ENCODE measurements at regions not wholly inside any gene's neighbourhood (a gene's known extent, or its start where the extent isn't known, plus 50 kb on each side); places are given as distances from the start of the nearest gene placed in this dataset.

- no peak for DNase-seq
Measured at GRCh38 chr7:25279705-25280104, 51.4 kb upstream of the NPVF start.

- no peak for DNase-seq
Measured at GRCh38 chr7:25280181-25280580, 51.9 kb upstream of the NPVF start.

- DNase-seq = no peak
Measured at GRCh38 chr7:25282194-25282593, 53.9 kb upstream of the NPVF start.

DNA sequence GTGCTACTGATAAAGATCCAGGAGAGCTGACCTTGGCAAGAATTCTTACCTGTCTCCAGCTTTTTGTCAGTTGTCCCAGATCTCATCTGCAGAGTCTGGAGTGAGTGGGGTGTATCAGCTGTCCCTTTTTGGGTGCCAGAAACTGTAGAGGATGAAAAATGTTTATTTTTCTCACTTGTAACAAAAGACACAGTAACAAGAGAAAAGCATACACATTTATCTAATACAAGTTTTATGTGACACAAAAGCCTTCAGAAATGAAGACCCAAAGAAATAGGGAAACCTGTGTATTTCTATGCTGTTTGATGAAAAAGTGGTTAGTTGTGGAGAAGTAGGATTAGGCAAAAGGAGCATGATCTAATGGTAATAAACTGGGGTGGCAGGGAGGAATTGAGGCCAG, 58.5 kb upstream of the NPVF start:
- DNase-seq = no peak

DNA sequence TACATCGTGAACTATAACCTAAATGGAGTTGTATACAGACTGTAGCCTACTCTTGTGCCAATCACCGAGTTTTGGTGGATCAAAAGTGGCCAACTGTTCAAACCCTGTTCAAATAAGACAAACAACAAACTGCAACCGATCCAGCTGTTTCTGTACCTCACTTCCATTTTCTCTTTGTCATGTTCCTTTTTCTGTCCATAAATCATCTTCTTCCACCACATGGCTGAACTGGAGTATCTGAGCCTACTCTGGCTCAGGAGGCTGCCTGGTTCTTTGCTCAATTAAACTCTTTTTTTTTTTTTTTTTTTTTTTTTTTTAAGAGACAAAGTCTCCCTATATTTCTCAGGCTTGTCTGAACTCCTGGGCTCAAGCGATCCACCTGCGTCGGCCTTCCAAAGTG, 59.0 kb upstream of the NPVF start:
- DNase-seq = no peak

GRCh38 chr7:25288556-25289307, 60.4 kb upstream of the NPVF start:
- DNase-seq = no peak

- DNase-seq = no peak
Measured at GRCh38 chr7:25289518-25289917, 61.2 kb upstream of the NPVF start.

DNA sequence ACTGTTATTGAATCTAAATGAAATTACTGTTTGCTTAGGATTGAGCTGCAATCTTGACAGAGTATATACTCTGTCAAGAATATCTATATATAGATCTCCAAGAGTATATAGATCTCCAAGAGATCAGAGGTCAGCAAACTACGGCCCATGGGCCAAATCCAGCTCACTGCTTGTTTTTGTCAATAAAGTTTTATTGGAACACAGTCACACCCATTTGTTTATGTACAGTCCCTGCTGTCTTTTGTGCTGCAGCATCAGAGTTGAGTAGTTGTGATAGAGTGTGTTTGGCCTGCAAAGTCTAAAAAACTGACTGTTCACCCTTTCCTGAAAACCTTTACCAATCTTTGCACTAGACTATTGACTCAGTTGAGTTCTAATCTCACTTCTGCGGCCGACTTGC, 66.3 kb upstream of the NPVF start:
- no peak for DNase-seq

DNA sequence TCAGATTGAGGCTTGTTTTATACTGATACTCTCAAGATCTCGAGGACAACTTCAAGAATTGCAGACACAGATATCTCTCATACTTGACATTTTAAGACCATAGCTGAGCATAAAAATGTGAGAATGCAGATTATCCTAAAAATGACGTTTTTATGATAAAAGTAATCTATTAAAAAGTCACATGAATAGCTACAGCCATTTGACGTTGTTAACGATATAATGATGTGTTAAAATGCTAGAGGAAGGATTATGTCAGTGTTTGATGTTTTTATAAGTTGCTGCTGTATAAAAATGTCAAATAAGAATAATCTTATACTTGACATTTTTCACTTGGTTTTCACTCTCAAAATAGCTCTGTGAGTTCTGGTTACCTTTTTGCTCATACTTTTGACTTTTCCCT, 67.1 kb upstream of the NPVF start:
- no peak for DNase-seq

DNA sequence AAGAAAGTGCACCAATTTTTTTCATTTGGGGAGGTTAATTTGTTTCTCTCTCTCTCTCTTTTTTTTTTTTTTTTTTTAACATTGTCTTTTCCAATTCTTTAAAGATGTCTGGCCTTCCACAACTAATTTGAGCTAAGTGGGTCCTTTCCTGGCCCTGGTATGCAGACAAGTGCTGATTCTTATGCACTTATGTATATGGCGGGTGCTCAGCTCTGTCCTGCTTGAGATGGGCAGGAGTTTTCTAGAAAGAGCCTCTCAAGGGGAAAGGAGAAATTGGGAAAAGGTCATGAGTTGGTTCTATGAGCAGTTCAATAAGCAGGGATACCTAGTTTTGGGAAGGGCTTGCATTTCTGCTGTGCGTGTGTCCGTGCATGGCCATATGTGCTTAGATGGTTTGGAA, 67.8 kb upstream of the NPVF start:
- DNase-seq = no peak

GRCh38 chr7:25297278-25297677, 69.0 kb upstream of the NPVF start:
- no peak for DNase-seq

- no peak for DNase-seq
Measured at GRCh38 chr7:25303281-25304181, 75.2 kb upstream of the NPVF start.

- no peak for DNase-seq
Measured at GRCh38 chr7:25304691-25305090, 76.4 kb upstream of the NPVF start.

- no peak for DNase-seq
Measured at GRCh38 chr7:25305831-25306230, 77.5 kb upstream of the NPVF start.

DNA sequence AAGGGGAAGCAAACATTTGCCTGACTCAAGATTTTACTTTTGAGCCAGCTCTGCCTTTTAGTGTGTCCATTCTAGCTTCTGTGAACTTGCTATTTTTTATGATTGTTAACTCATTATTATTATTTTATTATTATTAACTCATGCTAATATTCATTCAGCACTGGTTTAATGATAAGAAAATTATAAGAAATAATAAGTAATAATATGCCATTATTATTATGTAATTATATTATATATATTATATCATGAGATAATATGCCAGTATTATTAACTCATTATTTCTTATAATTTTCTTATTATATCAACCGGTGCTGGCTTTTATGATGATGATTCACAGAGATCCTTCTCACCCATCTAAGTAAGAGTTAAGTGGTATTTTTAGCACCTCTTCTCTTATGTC, 79.3 kb upstream of the NPVF start:
- no peak for DNase-seq

DNA sequence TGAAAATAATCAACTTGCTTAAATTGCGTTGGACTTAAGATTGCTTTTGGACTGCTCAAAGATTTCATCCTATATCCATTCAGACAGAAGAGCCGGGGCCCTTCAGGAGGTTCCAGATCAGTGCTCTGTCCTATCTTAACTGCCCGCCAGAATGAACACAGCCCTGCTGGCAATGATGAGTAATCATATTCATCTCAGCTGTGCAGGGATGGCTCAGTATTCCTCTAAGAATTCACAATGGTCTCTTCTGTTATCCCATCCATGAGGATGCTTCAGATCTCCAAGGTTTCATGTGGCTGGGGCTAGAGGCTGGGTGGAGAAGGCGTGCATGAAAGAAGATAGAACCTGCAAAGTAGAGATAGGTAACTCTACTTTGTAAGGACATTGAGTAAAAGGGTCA, 80.0 kb upstream of the NPVF start:
- no peak for DNase-seq

DNA sequence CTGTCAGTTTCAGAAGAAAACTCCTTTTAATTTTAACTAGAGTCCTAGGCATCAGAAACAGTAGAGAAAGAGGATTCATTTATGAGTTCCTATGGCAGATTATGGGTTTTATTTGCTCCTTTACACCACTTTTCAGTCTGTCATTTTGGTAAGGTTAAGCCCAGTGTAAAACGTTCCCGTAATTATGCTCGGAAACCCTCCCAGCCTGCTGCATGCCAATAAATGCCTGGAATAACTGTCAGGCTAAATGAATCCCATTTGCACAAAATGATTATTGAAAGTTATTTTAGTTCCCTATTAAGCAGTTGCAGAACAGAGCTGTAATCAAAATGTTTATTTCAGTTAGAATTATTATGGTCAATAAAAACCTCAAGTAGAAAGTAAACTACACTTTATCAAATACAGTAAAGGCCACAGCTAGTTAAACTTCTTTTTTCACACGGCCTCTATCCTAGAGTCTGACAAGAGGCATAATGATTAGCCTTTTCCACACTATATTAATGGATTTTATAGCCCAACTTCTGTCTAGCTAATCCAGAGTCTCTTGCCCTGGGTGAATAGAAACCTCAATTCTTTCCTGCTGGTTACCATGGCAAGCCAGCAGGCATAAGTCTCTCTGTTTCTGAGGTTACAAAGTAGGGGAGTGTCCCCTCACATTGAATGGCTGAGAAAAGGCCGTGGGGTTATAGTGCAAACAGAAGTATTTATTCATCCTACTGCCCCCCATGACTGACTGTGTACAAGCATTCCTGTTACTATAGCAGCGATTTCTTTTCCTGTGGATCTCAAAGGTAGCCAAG, 80.8 kb upstream of the NPVF start:
- no peak for DNase-seq

GRCh38 chr7:25310896-25311295, 82.6 kb upstream of the NPVF start:
- no peak for DNase-seq

- no peak for DNase-seq
Measured at GRCh38 chr7:25311346-25311745, 83.1 kb upstream of the NPVF start.

- DNase-seq = no peak
Measured at GRCh38 chr7:25312968-25313367, 84.7 kb upstream of the NPVF start.

DNA sequence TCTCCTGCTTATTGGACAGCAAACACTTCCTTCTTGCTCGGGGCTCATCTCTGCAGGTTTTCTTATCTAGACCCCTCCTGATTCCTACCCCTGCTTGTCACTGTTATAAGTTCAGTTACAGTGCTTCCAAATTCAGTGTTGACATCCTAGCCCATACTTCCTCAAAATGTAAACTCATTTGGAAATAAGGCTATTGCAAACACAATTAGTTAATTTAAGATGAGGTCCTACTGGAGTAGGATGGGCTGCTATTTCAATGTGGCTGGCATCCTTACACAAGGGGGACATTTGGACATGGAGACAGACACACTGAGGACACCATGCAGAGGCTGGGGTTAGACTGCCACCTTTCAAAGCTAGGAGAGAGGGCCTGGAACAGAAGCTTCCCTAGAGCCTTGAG, 85.2 kb upstream of the NPVF start:
- DNase-seq = no peak

DNA sequence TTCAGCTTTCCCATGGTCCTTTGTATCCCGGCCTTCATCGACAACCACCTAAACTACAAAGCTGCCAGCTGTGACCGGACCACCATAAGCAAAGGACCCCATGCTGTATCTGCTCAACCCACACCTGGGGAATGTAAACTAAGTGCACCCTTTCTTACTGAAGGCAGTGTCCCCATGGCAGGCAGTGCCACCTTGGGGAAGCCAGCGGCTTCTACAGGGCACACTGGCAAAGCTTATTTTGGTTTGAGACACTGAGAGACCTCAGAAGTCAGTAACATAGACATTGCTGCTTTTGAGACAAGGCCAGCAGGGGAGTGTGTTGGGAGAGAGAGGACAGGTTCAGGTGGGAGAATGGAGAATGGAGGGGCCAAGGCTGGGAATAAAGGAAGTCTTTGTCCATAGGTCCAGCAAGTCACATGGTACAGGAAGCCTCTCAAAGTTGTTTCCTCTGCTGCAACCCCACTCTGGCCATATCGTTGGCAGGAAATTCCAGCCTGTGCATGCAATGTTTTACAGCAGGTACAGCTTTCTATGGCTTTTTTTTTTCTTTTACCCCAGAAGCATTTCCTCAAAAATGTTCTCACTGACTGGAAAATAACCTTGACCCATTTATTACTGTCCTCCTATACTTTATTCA, 85.9 kb upstream of the NPVF start:
- DNase-seq = no peak

GRCh38 chr7:25314731-25315267, 86.5 kb upstream of the NPVF start:
- DNase-seq = no peak

Measured in CD4-positive, alpha-beta T cell treated with Interleukin-4 for 4 hours (primary cell).